GM21423 (cell line): ENCODE measurements at regions not wholly inside any gene's neighbourhood (a gene's known extent, or its start where the extent isn't known, plus 50 kb on each side); places are given as distances from the start of the nearest gene placed in this dataset.

ENCODE experiments used
- ATAC-seq: cut with Tn5 transposase; IDR thresholded peaks from one replicate; pipeline ENCODE4 v1.9.1; 2021; ENCODE audit warnings: mild to moderate bottlenecking, moderate library complexity; ENCODE audit not compliant: unreplicated experiment

- ATAC-seq: no peak
These were observed 204.8 kb upstream of the S1PR3 start for GRCh38 chr9:88786291-88787079.

GRCh38 chr9:88789785-88790184, 201.5 kb upstream of the S1PR3 start:
- ATAC-seq: no peak

- no peak for ATAC-seq
These were observed 200.0 kb upstream of the S1PR3 start for GRCh38 chr9:88791105-88791805.

- no peak for ATAC-seq
These were observed 198.8 kb upstream of the S1PR3 start for GRCh38 chr9:88792502-88792901.

GRCh38 chr9:88794100-88794499, 197.2 kb upstream of the S1PR3 start:
- ATAC-seq: no peak

- ATAC-seq: no peak
These were observed 194.3 kb upstream of the S1PR3 start for GRCh38 chr9:88796947-88797346.

- ATAC-seq: no peak
These were observed 192.8 kb upstream of the S1PR3 start for GRCh38 chr9:88798476-88798875.

- no peak for ATAC-seq
These were observed 191.5 kb upstream of the S1PR3 start for GRCh38 chr9:88799541-88800328.

GRCh38 chr9:88800329-88800682, 191.0 kb upstream of the S1PR3 start:
- ATAC-seq: no peak

- no peak for ATAC-seq
These were observed 190.0 kb upstream of the S1PR3 start for GRCh38 chr9:88801214-88801796.

- no peak for ATAC-seq
These were observed 188.7 kb upstream of the S1PR3 start for GRCh38 chr9:88802533-88802932.

GRCh38 chr9:88803546-88804253, 187.6 kb upstream of the S1PR3 start:
- ATAC-seq: no peak

- no peak for ATAC-seq
These were observed 187.0 kb upstream of the S1PR3 start for GRCh38 chr9:88804254-88804596.

- ATAC-seq: no peak
These were observed 185.9 kb upstream of the S1PR3 start for GRCh38 chr9:88805217-88805943.

GRCh38 chr9:88807426-88807825, 183.8 kb upstream of the S1PR3 start:
- ATAC-seq: no peak

GRCh38 chr9:88808019-88808656, 183.1 kb upstream of the S1PR3 start:
- no peak for ATAC-seq

- no peak for ATAC-seq
These were observed 182.4 kb upstream of the S1PR3 start for GRCh38 chr9:88808761-88809354.

GRCh38 chr9:88809355-88810161, 181.7 kb upstream of the S1PR3 start:
- no peak for ATAC-seq
